ENCODE measurements at regions not wholly inside any gene's neighbourhood (a gene's known extent, or its start where the extent isn't known, plus 50 kb on each side); places are given as distances from the start of the nearest gene placed in this dataset.

DNA sequence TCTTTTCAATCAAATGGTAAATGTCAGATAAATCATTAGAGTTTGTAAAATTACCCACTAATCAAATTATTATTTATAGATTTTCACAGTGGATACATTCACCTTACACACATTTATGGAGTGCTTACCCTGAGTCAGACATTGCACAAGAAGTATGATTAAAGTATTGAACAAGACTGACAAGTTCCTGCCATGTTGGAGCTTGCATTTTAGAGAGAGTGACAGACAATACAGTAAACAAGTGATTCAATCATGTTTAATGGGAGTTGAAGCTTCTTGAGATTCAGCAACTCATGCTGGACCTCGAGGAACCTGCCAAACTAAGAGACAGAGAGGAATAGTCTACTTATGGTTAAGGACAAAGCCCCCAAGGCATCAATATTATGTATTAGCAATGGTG is 487.8 kb downstream of the PCDH17 start:
- no peak for TF ChIP-seq EZH2 (IDR thresholded peaks at IDR 0.05; ENCODE audit: low read length, unreplicated experiment)
- TF ChIP-seq, protein P1, sequence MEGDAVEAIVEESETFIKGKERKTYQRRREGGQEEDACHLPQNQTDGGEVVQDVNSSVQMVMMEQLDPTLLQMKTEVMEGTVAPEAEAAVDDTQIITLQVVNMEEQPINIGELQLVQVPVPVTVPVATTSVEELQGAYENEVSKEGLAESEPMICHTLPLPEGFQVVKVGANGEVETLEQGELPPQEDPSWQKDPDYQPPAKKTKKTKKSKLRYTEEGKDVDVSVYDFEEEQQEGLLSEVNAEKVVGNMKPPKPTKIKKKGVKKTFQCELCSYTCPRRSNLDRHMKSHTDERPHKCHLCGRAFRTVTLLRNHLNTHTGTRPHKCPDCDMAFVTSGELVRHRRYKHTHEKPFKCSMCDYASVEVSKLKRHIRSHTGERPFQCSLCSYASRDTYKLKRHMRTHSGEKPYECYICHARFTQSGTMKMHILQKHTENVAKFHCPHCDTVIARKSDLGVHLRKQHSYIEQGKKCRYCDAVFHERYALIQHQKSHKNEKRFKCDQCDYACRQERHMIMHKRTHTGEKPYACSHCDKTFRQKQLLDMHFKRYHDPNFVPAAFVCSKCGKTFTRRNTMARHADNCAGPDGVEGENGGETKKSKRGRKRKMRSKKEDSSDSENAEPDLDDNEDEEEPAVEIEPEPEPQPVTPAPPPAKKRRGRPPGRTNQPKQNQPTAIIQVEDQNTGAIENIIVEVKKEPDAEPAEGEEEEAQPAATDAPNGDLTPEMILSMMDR (conservative IDR thresholded peaks at IDR 0.05; ENCODE audit: low read depth, low read length): no peak
- no peak for TF ChIP-seq EZH2phosphoT487 (IDR thresholded peaks at IDR 0.05; ENCODE audit: borderline replicate concordance, low read length)
